ENCODE measurements at regions not wholly inside any gene's neighbourhood (a gene's known extent, or its start where the extent isn't known, plus 50 kb on each side); places are given as distances from the start of the nearest gene placed in this dataset.
A peak's percentile ranks its signal among the peaks of the same experiment; 100 is the strongest.

- DNase-seq (ENCODE audit: low read depth), result no peak
Observed at GRCh38 chr2:133768658-133769435, 200.6 kb upstream of the NCKAP5 start.

DNA sequence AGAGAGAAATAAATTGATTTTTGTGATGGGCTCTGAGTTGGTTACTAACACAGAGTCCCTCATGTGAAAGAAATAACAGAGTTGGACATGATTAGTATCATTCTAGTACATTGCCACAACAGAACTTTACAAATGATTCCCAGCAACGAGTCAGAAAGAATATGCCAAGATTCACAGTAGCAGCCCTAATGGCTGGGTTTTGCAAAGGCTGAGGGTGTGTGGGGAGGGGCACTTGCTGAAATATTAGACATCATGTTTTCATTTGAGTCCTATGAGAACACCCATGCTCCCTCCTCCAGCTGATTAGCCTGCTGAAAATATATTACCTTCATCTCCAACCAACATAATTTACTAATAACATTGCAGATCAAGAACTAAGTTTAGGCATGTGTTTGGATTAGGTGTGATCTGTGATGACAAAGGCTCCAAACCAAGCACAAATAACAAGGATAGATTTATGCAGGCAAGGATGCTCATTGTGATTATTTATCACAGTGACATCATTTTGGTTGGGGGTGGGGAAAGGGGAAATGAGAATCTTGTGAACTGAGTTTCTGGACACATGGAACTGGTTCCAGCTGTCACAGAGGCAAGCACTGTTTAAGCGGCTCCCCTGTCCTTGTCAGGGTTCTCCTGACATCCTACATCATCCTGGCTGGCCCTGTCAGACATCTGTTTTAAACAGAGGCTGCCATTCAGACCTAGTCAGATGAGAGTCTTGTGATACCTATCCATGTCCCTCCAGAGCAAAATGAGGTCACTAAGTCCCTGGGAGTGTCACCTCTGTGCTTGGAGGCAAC is 205.8 kb upstream of the NCKAP5 start:
- DNase-seq (ENCODE audit: low read depth), result no peak

GRCh38 chr2:133774654-133775015 is 206.4 kb upstream of the NCKAP5 start:
- DNase-seq (ENCODE audit: low read depth), result no peak

GRCh38 chr2:133776936-133777573 is 208.8 kb upstream of the NCKAP5 start:
- no peak for DNase-seq (ENCODE audit: low read depth)

GRCh38 chr2:133777574-133777960 is 209.3 kb upstream of the NCKAP5 start:
- DNase-seq (ENCODE audit: low read depth), result peak; percentile 87

DNA sequence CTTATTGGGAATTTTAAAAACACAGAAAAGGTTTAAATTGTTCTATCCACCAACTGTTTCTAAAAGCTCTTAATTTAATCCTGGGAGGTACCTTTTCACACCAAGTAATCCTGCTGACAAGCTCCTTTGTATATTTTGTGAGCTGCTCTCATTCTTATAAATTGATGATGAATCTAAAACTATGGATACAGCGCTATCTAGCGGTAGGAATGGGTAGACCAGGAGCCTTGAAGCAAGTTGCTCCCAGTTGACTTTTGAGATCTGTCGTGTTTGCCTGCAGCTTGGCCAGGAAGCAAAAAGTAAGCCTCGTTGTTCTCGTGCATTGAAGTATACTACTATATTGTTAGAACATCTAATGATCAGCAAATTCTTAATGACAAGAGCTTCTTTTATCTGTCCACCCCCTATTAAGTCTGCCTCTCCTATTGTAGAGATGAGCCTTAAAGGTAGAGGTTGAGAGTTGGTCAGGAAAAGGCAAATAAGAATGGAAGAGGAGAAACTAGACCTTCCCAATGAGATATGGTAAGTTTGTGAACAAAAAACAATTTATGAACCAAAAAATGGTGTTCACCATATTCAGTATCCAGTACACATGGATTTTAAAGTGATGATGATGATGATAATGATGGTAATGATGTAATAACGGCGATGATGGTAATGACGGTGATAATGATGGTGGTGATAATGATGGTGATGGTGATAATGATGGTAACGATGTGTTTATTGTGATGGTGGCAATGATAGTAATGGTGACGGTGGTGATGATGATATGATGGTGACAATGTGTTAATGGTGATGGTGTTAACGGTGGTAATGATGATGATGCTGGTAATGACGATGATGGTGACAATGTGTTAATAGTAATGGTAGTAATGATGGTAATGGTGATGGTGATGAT is 212.1 kb upstream of the NCKAP5 start:
- peak; percentile 83 for DNase-seq (ENCODE audit: low read depth)

DNA sequence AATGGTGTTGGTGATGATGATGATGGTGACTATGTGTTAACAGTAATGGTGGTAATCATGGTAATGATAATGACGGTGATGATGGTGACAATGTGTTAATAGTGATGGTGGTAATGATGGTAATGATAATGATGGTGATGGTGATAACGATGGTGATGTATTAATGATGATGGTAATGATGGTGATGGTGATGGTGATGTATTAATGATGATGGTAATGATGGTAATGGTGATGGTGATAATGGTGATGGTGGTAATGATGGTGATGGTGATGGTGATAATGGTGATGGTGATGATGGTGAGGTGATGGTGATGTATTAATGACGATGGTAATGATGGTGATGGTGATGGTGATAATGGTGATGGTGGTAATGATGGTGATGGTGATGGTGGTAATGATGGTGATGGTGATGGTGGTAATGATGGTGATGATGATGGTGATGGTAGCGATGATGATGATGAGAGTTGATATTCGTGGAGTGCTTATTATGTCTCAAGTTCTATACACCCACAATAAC is 212.8 kb upstream of the NCKAP5 start:
- no peak for DNase-seq (ENCODE audit: low read depth)

GRCh38 chr2:133787207-133787606 is 218.9 kb upstream of the NCKAP5 start:
- DNase-seq (ENCODE audit: low read depth), result no peak

- no peak for DNase-seq (ENCODE audit: low read depth)
Observed at GRCh38 chr2:133787651-133788050, 219.4 kb upstream of the NCKAP5 start.

DNA sequence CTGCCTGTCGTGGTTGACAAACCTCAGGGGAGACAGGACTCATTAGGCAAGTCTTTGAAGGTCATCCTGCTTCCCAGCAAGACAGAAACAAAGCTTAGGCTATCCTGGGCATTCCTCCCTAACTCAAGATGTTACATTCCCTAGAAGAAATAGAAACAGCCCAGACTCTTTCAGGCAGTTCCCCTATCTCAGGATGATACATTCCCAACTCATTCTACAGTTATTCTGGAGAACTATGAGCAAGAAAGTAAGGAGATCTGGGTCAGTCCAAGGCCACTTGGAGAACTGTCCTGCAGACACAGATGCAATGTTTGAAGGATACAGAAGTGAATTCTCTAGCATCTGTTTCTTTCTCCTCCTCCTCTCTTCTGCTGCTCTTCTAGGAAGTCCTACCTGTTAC is 220.1 kb upstream of the NCKAP5 start:
- DNase-seq (ENCODE audit: low read depth), result no peak

- no peak for DNase-seq (ENCODE audit: low read depth)
Observed at GRCh38 chr2:133789743-133790142, 221.5 kb upstream of the NCKAP5 start.

- DNase-seq (ENCODE audit: low read depth), result peak; percentile 30
Observed at GRCh38 chr2:133790711-133791110, 222.4 kb upstream of the NCKAP5 start.

DNA sequence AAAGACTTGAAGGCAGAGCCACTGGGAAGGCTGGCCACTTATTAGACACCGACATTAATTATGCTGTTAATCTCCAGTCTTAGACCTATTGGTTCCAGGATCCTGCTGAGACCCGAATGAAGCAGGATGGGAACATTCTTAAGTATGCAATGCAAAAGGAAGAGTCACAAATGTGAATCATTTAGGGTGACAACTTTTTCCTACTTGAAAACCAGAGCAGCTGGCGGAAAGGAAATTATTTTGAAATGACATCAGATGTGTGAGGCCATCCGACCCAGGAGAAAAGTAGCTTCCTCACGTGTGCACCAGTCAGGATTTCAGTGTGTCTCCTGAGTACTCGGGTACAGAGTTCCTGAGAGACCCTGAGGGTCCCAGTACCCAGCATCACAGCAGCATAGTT is 222.9 kb upstream of the NCKAP5 start:
- peak; percentile 49 for DNase-seq (ENCODE audit: low read depth)

- no peak for DNase-seq (ENCODE audit: low read depth)
Observed at GRCh38 chr2:133792223-133792622, 224.0 kb upstream of the NCKAP5 start.

DNA sequence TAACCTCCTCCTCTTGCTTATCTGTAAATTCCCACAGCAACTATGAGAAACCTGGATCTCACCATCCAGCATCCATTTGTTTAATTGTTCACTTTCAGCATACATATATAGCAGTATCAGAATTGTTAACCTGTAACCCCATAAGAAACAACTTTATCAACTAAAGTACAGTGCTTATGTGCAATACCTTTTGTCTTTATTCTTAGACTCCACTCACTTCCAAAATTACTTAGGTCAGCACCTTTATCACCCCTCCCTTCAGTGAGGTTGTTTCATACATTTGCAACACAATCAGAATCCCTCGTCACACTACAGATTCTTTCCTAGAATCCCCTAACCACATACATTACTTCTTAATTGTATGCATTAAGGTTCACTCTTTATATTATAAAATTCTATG is 225.9 kb upstream of the NCKAP5 start:
- DNase-seq (ENCODE audit: low read depth), result no peak

DNA sequence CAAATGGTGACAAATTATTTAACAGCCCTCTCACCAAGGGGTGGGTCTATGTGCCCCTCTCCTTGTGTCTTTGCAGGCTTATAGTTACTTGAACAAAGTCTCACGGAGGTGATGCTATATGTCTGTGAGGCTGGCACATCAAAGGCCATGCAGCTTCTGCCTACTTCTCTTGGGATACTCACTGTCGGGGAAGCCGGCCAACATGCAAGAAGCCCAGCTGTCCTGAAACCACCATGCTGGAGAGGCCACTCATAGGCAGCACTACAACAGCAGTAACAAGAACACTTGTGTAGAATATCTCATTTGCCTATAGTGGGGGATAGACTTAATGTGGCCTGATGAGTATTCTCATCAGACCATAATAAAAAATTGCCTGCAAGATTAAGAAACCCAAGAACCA is 233.7 kb upstream of the NCKAP5 start:
- no peak for DNase-seq (ENCODE audit: low read depth)

DNA sequence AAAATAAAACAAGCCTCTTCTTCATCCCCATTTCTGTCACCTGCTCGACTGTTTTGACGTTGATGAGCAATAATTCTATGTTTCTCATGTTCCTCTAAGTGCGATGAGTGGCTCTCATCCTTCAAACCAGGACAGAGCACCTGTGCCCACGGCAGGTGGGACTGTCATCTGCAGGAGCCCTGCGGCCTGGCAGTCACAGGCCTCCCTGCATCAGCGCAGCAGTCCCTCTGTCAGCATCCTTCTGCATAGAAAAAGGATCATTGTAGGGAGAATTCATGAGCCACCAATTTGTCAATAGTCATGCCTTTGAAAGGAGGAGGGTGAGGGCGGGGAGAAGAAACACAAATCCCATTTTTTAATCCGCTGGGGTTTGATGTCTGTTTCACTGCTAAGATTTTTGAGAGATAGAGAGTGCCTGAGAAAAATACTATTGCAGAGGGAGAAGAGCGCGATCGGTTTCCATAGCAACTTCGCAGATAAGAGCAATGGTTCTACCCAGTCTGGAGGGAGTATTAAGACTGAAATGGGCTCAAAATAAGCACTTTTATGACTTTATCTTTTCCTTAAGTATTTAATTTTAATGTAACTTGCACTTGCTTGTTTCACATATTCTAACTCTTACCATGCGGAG is 234.3 kb upstream of the NCKAP5 start:
- DNase-seq (ENCODE audit: low read depth), result no peak

- DNase-seq (ENCODE audit: low read depth), result no peak
Observed at GRCh38 chr2:133806564-133806963, 238.3 kb upstream of the NCKAP5 start.

DNA sequence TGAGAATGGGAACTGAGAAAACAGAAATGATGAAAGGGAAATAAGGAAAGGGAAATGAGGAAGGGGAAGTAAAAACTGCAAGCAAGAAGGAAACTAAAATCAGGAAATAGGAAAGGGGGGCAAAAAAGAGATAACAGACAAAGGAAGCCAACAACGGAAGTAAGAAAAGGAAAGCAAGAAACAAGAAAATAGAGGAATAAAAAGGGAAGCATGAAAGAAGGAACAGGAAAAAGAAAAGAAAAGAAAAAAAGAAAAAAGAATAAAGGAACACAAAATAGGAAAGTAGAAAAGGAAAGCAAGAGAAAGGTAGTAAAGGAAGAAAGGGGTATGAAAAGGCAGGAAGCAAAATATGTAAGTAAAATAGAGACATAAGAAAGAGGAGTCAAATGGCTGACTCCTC is 241.2 kb upstream of the NCKAP5 start:
- no peak for DNase-seq (ENCODE audit: low read depth)

GRCh38 chr2:133810559-133810958 is 242.3 kb upstream of the NCKAP5 start:
- no peak for DNase-seq (ENCODE audit: low read depth)

All from Daoy (cell line).